HepG2 (cell line): ENCODE measurements at regions not wholly inside any gene's neighbourhood (a gene's known extent, or its start where the extent isn't known, plus 50 kb on each side); places are given as distances from the start of the nearest gene placed in this dataset.

Experiments used
- ATAC-seq: fragments of 200-7000 bp; cut with Tn5 transposase; 3 replicates; pipeline ENCODE4 v1.9.1; 2020; ENCODE audit warnings: mild to moderate bottlenecking, moderate library complexity
- BruUV-seq: library from RNA; stranded (reverse); fragments of 400-500 nt; replicated peaks from 2 replicates; lab custom pipeline; 2021; lab: Mats Ljungman, UMichigan
- CTCF ChIA-PET: fragments of 300-600 bp; formaldehyde crosslinking; extraction: SDS; loops from one replicate; lab custom pipeline; 2021; ENCODE audit warnings: low total read pairs, inconsistent platforms, low intra/inter-chr PET ratio; lab: Yijun Ruan, JAX
- POLR2A ChIA-PET: fragments of 350-600 bp; sonication (Branson Sonifier 250); formaldehyde crosslinking; loops from one replicate; lab custom pipeline; 2020; ENCODE audit warnings: antibody characterized with exemption, inconsistent platforms; lab: Yijun Ruan, JAX
- DNase-seq: peaks from one replicate; pipeline ENCODE4 v3.0.0-alpha.2; 2015; ENCODE audit warnings: low spot score
- FAIRE-seq: peaks from 3 replicates; lab custom pipeline; 2011; peaks lifted over from hg19 to GRCh38; lab: Jason Lieb, UNC
- H2AFZ ChIP-seq: one replicate; pipeline ENCODE4 v1.6.1; 2011; ENCODE audit warnings: low read length, inconsistent platforms
- H3K27ac ChIP-seq: fragments of 300-600 bp; 3 replicates; pipeline ENCODE4 v1.8.0; 2011; ENCODE audit warnings: mixed run types, mild to moderate bottlenecking, mixed read lengths, low read length, inconsistent platforms; ENCODE audit not compliant: insufficient read depth; ENCODE audit errors: extremely low read length
- H3K27me3 ChIP-seq, 2 experiments: fragments of 200-600 bp in 1 of 2; 2 replicates in 1 of 2; 3 replicates in 1 of 2; pipeline versions ENCODE4 v1.6.0 to v1.8.0; 2011; ENCODE audit warnings: low read length in 2 of 2, mild to moderate bottlenecking in 2 of 2, moderate library complexity in 2 of 2, inconsistent platforms in 1 of 2; ENCODE audit not compliant: insufficient read depth in 2 of 2, control insufficient read depth in 1 of 2
- H3K36me3 ChIP-seq, 2 experiments: fragments of 200-600 bp in 1 of 2; replicated peaks in 1 of 2; 2 replicates in 1 of 2; 3 replicates in 1 of 2; pipeline versions ENCODE4 v1.5.1 to v1.8.0; 2011; ENCODE audit warnings: low read length in 2 of 2, inconsistent platforms in 1 of 2; ENCODE audit not compliant: insufficient read depth in 2 of 2, control insufficient read depth in 1 of 2
- H3K4me1 ChIP-seq: 2 replicates; pipeline ENCODE4 v1.5.1; 2012; ENCODE audit warnings: low read length, inconsistent platforms; ENCODE audit not compliant: insufficient read depth
- H3K4me2 ChIP-seq: 2 replicates; pipeline ENCODE4 v1.6.0; 2011; ENCODE audit warnings: low read depth, low read length, inconsistent platforms
- H3K4me3 ChIP-seq, 3 experiments: fragments of 200-600 bp in 1 of 3; sonication (generic), shearing (Covaris generic) in 1 of 3; replicated peaks in 1 of 3; 2 replicates each; pipeline ENCODE4 v1.5.1; 2011 to 2016; ENCODE audit warnings: low read length in 3 of 3, inconsistent platforms in 2 of 3, low read depth in 2 of 3, mild to moderate bottlenecking in 2 of 3, control low read depth in 1 of 3, mixed read lengths in 1 of 3; ENCODE audit not compliant: insufficient read depth in 1 of 3
- H3K79me2 ChIP-seq: one replicate; pipeline ENCODE4 v1.6.1; 2011; ENCODE audit warnings: low read length, inconsistent platforms; ENCODE audit not compliant: insufficient read depth
- H3K9ac ChIP-seq: 2 replicates; pipeline ENCODE4 v1.6.0; 2011; ENCODE audit warnings: mild to moderate bottlenecking, low read depth, low read length, inconsistent platforms; ENCODE audit not compliant: insufficient read depth
- H3K9me3 ChIP-seq: 2 replicates; pipeline ENCODE4 v1.5.1; 2012; ENCODE audit warnings: mild to moderate bottlenecking, low read length
- H4K20me1 ChIP-seq: 2 replicates; pipeline ENCODE4 v1.6.0; 2011; ENCODE audit warnings: inconsistent platforms, mild to moderate bottlenecking, low read length, moderate library complexity; ENCODE audit not compliant: insufficient read depth
- AKNA ChIP-seq: sonication (generic); formaldehyde crosslinking; IDR thresholded peaks from 2 replicates; pipeline ENCODE4 v1.4.0; 2020; ENCODE audit warnings: missing genetic modification reagents, borderline replicate concordance
- EED ChIP-seq: sonication (generic); formaldehyde crosslinking; IDR thresholded peaks from 2 replicates; pipeline ENCODE4 v1.5.0; 2020; ENCODE audit warnings: mild to moderate bottlenecking, missing genetic modification reagents
- IRF2 ChIP-seq: IDR thresholded peaks from 2 replicates; pipeline ENCODE4 v1.6.1; 2018; ENCODE audit warnings: missing genetic modification reagents, missing compliant biosample characterization
- KAT2B ChIP-seq: fragments of 150-350 bp; IDR thresholded peaks from 2 replicates; pipeline ENCODE4 v1.6.1; 2014; ENCODE audit warnings: low read depth, low read length, borderline replicate concordance
- KDM5B ChIP-seq: sonication (generic); formaldehyde crosslinking; IDR thresholded peaks from 2 replicates; pipeline ENCODE4 v1.4.0; 2020; ENCODE audit warnings: missing genetic modification reagents, mild to moderate bottlenecking, borderline replicate concordance
- NFE2 ChIP-seq: sonication (generic); formaldehyde crosslinking; IDR thresholded peaks from 2 replicates; pipeline ENCODE4 v1.4.0; 2020; ENCODE audit warnings: missing genetic modification reagents
- RAD21 ChIP-seq: fragments of 450-650 bp; formaldehyde crosslinking; IDR thresholded peaks from 2 replicates; pipeline ENCODE4 v1.5.0; 2020; ENCODE audit warnings: mild to moderate bottlenecking
- SOX5 ChIP-seq: IDR thresholded peaks from 2 replicates; pipeline ENCODE4 v1.6.1; 2016; ENCODE audit warnings: borderline replicate concordance
- ZBTB2 ChIP-seq: sonication (generic); formaldehyde crosslinking; IDR thresholded peaks from 2 replicates; pipeline ENCODE4 v1.8.0; 2022; ENCODE audit warnings: low read depth, missing genetic modification reagents
- ZFP37 ChIP-seq: sonication (generic); formaldehyde crosslinking; IDR thresholded peaks from 2 replicates; pipeline ENCODE4 v1.4.0; 2020; ENCODE audit warnings: missing genetic modification reagents, borderline replicate concordance
- ZNF605 ChIP-seq: sonication (generic); formaldehyde crosslinking; IDR thresholded peaks from 2 replicates; pipeline ENCODE4 v1.8.0; 2022; ENCODE audit warnings: mild to moderate bottlenecking, missing genetic modification reagents
- ZNF629 ChIP-seq: sonication (generic); formaldehyde crosslinking; conservative IDR thresholded peaks from 2 replicates; pipeline ENCODE4 v1.5.0; 2020; ENCODE audit warnings: missing genetic modification reagents
- WGBS: methylation state at CpG from one replicate; pipeline ENCODE4 v1.1.6; 2017; ENCODE audit warnings: low lambda C conversion rate; 5-methylcytosine and 5-hydroxymethylcytosine counted together
- in situ Hi-C: cut with HindIII; loops from 2 replicates; pipeline ENCODE4 v1.10.0; 2017; ENCODE audit warnings: low pct_unique_long_range_greater_than_20kb; ENCODE audit not compliant: extremely low pct_ligation_motif_present
- intact Hi-C: fragments of 100-400 bp; cut with micrococcal nuclease; formaldehyde crosslinking; loops from one replicate; pipeline ENCODE4 v1.10.0; 2022; ENCODE audit not compliant: unreplicated experiment
- TF ChIP-seq, protein P1 (sequence below): sonication (generic); formaldehyde crosslinking; IDR thresholded peaks from 2 replicates; pipeline ENCODE4 v1.8.1; 2023; ENCODE audit warnings: missing genetic modification reagents, inconsistent platforms, borderline replicate concordance
- TF ChIP-seq, protein P2 (sequence below): sonication (generic); formaldehyde crosslinking; conservative IDR thresholded peaks from 2 replicates; pipeline ENCODE4 v1.4.0; 2020; ENCODE audit warnings: missing genetic modification reagents

DNA sequence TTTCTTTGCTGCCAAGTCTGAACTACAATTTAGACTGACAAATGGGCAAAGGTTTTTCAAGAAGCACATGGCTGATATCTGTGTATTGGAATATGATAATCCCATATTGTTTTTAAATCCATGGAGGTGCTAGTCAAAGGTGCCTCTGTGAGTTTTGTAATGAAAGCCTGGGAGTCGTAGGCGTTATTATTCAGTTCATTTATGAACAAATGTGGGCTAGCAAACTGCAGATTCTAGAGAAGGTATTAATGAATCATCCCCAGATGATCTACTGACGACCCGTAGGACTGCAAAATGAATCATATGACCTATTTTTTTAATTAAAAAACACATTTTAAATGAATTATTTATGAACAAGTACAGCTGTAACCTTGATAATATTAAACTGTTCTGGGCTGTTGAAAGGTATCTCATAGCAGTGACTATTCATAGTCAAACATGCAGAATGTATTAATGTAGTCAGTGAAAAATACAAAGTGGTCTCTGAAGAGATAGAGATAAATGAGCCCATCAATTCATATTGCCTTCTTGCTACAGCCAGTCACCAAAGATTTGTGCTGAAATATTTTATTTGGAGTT is 1317.8 kb upstream of the MAP3K7 start:
- ATAC-seq (no peak), DNase-seq (no peak), FAIRE-seq (no peak)
- in situ Hi-C loops (no loop called here), intact Hi-C loops (no loop called here)
- Histone ChIP-seq H3K9me3 (no peaks in the 10 kb centered on the region; the same call in 1 of the 2 replicates), H3K4me3 (no peak overlapping the region), H3K27me3 (no peaks in the 10 kb centered on the region), H2AFZ (no peak overlapping the region), H3K79me2 (no peaks in the 10 kb centered on the region), H3K4me2 (no peak overlapping the region), H3K9ac (no peak overlapping the region), H3K27ac (no peak overlapping the region), H3K36me3 (no peaks in the 10 kb centered on the region), H4K20me1 (no peaks in the 10 kb centered on the region), H3K4me1 (no peaks in the 10 kb centered on the region)
- WGBS, result 2% methylated on average over 4 of the region's 4 CpGs
- TF ChIP-seq, protein P1, sequence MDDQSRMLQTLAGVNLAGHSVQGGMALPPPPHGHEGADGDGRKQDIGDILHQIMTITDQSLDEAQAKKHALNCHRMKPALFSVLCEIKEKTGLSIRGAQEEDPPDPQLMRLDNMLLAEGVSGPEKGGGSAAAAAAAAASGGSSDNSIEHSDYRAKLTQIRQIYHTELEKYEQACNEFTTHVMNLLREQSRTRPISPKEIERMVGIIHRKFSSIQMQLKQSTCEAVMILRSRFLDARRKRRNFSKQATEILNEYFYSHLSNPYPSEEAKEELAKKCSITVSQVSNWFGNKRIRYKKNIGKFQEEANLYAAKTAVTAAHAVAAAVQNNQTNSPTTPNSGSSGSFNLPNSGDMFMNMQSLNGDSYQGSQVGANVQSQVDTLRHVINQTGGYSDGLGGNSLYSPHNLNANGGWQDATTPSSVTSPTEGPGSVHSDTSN (CRISPR knock-in tag), result no peak
- TF ChIP-seq, protein P2, sequence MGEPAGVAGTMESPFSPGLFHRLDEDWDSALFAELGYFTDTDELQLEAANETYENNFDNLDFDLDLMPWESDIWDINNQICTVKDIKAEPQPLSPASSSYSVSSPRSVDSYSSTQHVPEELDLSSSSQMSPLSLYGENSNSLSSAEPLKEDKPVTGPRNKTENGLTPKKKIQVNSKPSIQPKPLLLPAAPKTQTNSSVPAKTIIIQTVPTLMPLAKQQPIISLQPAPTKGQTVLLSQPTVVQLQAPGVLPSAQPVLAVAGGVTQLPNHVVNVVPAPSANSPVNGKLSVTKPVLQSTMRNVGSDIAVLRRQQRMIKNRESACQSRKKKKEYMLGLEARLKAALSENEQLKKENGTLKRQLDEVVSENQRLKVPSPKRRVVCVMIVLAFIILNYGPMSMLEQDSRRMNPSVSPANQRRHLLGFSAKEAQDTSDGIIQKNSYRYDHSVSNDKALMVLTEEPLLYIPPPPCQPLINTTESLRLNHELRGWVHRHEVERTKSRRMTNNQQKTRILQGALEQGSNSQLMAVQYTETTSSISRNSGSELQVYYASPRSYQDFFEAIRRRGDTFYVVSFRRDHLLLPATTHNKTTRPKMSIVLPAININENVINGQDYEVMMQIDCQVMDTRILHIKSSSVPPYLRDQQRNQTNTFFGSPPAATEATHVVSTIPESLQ (CRISPR knock-in tag), result no peak
- no peak for TF ChIP-seq KDM5B (CRISPR knock-in tag)
- TF ChIP-seq EED (CRISPR knock-in tag), result no peak
- no peak for TF ChIP-seq ZNF629 (CRISPR knock-in tag)
- TF ChIP-seq RAD21 (CRISPR knock-in tag), result no peak
- no peak for TF ChIP-seq ZNF605 (CRISPR knock-in tag)
- no peak for TF ChIP-seq ZBTB2 (CRISPR knock-in tag)
- TF ChIP-seq ZFP37 (CRISPR knock-in tag), result no peak
- TF ChIP-seq SOX5 (CRISPR knock-in tag), result no peak
- TF ChIP-seq NFE2 (CRISPR knock-in tag), result no peak
- TF ChIP-seq KAT2B, result no peak
- no peak for TF ChIP-seq IRF2 (CRISPR knock-in tag)
- no peak for TF ChIP-seq AKNA (CRISPR knock-in tag)
- CTCF ChIA-PET, result no interaction called here
- POLR2A ChIA-PET, result no interaction called here
- BruUV-seq, result no TSS peak
